MV-4-11 (cell line): ENCODE measurements at regions not wholly inside any gene's neighbourhood (a gene's known extent, or its start where the extent isn't known, plus 50 kb on each side); places are given as distances from the start of the nearest gene placed in this dataset.
A peak's percentile ranks its signal among the peaks of the same experiment; 100 is the strongest.
"Not testable (repeated sequence)": the region's sequence is repeated elsewhere in the genome, so short reads cannot be mapped to it uniquely, and the experiment has no call there.

Experiments
- DNase-seq: peaks from one replicate; lab custom pipeline; 2025; lab: John Stamatoyannopoulos, UW

DNA sequence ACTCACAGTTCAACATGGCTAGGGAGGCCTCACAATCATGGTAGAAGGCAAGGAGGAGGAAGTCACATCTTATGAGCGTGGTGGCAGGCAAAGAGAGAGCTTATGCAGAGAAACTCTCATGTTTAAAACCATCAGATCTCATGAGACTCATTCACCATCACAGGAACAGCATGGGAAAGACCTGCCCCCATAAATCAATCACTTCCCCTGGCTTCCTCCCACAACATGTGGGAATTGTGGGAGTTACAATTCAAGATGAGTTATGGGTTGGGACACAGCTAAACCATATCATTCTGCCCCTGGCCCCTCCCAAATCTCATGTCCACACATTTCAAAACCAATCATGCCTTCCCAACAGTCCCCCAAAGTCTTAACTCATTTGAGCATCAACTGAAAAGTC, 268.8 kb upstream of the SPAG17 start:
- DNase-seq = not testable (repeated sequence)

DNA sequence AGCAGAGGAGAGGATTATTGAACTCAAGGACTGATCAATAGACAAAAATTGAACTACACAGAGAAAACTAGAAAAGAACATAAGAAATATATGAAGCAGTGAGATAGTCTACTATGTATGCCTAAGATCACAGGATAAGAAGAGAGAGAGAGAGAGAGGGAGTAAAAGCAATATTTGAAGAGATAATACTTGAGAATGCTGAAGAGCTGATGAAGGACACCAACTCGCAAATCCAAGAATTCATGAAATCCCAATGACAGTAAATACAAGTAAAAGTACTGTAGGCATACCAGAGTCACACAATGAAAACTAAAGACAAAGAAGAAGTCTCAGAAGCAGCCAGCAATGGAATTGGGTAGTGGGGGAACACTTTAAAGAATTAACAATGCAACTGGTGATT, 260.1 kb upstream of the SPAG17 start:
- DNase-seq = no peak

DNA sequence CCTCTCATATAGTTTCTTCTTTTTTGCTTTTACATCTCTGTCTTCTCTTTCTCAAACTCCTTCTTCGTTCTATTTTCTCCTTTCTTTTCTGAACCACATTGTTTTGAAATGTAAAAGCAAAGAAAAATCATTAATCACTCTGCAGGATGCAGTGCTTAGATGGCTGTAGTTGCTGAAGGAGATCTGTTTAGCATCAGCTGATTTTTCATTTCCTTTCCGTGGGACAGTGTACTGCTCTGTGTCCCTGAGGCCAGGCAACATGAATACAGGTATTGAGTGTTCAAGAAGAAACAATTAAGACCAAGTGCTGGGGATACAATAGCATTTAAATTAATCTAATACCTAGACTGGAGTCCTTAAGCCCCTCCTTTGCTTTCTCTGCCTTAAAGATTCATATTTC, 257.2 kb upstream of the SPAG17 start:
- no peak for DNase-seq

DNA sequence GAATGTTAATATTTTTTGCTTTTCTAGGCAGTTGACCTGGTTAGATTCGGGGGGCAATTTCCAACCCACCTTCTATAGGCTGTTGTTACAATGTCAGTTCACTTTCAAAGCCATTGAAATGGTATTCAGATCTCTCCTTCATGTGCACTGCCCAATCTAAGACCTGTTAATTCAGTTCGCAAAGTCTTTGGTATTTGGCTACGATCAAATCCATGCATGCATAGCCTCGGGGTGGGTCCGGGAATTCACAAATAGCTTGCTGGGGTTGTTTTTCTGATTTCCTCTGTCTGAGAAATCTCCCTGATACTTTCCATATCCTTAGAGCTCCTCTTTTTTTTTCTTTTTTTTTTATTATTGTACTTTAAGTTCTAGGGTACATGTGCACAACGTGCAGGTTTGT, 252.6 kb upstream of the SPAG17 start:
- no peak for DNase-seq

DNA sequence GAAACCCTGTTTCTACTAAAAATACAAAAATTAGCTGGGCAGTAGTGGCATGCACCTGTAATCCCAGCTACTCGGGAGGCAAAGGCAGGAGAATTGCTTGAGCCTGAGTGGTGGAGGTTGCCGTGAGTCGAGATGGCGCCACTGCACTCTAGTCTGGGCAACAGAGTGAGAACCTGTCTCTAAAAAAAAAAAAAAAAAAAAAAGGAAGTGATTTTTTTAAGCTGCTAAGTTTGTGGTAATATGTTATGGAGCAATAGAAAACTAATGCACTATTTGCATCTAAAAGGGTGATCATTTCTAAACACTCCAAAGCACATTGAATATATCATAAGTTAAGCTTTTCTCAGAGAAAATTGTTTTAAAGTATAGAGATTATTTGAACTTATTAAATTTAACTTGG, 244.8 kb upstream of the SPAG17 start:
- peak; percentile 72 for DNase-seq

DNA sequence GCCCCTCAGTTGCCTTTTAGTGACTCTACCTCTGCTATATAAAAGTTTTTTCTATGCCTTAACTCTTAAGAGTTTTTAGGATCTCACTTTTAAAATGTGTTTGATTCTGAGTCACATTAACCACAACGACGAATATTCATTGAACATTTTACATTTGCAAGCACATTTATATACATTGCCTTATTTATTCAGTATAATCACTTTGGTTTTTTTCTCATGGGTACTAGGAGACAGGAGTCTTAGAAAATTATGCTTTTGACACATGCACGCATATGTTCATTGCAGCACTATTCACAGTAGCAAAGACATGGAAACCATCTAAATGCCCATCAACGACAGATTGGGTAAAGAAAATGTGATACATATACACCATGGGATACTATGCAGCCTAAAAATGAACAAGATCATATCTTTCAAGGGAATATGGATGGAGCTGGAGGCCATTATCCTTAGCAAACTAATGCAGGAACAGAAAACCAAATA, 236.9 kb upstream of the SPAG17 start:
- DNase-seq = no peak

DNA sequence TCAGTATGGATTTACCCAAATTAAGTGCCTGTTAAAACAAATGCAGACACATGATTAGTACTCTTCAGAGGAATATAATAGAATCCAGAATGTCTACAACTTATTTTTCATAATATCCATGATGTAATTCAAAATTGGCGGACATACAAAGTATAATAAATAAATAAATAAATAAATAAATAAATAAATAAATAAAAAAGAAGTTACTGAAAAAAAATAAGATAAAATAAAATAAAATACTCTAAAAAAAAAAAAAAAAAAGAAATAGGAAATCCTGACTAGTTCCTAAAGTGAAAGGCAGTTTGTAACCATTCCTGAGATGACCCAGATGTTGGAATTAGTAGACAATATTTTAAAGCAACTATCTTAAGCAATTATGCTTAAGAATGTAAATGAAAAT, 219.0 kb upstream of the SPAG17 start:
- no peak for DNase-seq

DNA sequence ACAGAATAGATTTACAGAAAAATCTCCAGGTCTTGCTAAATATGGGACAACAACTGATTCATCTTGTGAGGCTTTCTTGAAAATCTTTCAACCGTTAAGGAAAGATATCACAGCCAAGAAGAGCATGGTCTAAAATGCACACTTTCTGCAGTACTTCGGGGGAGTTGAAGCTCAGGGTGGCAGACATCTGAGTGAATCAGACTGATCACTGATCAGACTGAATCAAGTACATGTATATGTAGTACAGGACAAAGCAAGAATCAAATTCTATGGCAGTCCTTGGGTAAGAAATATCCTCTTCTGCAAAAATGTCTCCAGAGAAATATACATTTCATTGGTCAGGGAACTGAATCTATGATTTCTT, 212.4 kb upstream of the SPAG17 start:
- no peak for DNase-seq

DNA sequence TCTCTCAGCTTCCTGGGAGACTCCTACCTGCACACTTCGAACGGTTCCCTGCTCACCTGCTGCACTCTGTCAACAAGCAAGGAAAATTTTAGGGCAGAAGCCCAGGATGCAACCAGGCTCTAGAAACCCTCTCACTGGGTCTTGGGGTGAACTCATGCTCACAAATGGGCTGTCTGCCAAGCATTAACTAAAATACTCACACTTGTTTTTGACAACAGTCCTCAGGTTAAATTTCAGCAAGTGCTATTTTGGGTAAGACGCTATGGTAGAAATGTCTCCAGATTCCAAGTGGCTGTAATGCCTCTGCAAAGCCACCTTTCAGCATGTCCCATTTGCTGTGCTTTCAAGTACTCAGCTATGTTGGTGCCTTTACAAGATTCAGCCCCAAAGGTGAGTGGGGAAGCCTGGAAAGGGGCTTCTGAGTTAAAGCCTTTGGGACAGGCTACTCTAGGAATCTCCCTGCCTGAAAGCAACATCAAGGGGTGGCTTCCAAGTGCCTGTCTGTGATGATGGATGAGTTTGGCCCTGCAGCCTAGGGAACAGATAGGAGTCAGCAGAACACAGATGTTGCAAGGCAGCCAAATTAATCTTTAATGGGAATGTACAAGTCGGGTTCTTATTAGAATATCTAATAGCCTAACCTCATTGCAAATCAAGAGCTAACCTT, 211.9 kb upstream of the SPAG17 start:
- no peak for DNase-seq

DNA sequence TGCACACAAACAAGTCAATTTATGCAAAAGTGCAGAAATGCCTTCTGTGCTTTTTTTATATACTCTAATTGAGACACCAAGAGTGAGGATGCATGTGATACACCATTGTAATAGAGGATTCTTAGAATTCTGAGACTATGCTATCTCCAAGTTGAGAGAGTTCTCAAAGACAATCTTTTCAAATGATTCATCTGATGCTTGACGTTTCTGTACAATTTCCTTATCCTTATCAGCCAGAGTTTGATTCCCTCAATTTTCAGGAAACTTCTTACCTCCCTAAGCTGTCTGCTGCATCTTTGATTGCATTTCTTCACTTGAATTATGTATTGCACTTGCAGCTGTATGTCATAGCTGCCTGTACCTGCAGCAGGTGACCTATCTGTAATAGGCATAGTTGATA, 211.3 kb upstream of the SPAG17 start:
- DNase-seq = no peak

DNA sequence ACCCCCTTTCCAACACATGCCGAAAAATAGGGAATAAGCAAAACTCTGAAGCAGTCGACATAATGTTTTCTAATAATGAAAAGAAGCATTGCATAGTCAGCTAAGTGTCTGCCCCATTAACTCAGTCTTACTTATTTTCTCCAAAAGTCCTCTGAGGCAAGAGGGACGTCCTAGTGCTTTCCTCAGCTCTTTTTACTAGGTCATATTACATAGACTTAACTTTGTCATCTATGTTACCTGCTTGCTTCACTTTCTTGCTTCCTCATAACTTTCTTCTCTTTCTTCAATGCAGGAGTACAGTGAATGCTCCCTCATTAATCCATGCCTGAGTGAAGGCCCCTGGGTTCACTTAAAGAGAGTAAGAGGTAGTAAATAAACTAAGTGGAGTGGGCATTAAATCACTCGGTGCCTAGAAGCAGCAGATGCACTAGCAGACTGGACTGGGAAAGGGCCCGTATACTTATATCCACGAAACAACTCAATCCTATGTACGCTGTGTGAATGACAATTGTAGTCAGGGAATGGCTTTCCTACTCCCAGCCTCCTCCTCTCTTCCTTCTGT, 210.5 kb upstream of the SPAG17 start:
- no peak for DNase-seq

DNA sequence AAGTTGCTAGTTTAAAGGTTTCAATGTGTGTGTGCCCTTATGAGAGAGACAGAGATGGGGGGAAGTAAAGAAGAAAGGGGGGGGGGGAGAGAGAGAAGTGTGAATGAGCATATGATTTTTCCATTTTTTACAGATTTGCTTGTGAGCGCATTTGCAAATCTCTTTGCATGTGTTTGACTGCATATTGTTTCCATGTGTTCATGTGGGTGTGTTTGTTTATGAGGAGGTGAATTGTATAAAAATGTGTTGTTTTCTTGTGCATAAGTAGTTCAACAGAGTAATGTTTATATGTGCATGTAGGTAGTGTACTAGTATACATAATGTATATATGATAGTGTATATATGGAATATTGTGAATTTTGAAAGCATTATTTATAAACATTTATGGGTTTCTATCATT, 205.9 kb upstream of the SPAG17 start:
- no peak for DNase-seq

DNA sequence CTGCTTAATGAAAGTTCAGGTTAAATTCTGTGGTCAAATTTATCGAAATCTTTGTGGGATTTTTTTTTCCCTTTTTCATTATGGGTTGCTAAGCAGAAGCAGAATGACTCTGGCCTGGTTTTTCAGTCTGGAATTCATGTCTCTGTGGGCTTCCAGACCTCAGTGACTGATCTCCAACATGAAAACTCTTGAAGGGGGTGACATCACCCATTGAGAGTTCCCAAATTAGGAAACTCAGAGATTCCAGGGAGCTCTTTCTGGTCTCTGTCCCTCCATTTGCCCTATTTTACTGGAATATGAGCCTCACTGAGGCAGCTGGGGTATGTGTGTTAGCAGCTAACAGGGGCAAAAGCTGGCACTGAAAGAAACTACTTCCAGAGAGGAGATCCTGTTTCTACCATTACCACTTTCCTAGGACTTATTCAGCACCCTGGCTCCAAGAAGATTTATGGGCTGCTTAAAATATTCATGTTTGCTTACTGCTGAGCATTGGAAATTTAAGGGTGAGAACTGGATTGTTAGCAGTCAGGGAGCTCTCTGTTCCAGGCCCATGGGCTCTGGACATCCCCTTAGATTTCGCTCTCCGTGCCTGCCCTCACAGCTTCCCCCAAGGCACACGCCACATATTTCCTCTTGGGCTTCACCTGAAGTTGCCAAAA, 203.4 kb upstream of the SPAG17 start:
- DNase-seq = no peak

DNA sequence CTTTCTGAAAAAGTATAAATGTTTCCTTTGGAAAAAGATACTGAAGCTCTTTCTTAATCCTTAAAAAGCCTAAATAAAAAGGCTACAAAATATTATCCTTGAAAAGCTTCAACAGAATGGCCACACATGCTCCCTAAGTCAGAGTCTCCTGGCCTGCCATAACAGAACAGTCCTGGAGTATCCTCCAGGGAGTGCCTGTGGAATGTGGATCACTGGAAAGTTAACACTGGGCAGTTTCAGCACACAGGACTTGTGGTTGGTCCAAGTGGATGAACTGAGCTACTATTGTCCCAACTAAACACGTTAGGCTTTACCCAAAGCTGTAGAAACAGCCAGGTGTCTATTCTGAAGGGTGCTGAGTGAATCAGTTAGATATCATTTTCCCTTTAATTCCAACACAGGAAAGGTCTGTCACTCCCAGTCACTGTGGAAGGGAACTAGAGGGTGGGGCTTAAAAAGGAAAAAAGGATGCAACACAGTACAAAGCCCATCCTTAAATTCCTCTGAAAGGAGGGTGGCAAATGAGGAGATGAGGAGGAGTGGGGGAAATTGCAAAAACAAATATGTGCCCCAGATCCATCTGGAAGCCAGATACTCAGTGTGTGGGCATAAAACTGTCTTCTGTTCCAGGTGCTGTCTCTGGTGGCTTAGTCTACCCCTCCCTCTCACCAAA, 196.3 kb upstream of the SPAG17 start:
- no peak for DNase-seq

DNA sequence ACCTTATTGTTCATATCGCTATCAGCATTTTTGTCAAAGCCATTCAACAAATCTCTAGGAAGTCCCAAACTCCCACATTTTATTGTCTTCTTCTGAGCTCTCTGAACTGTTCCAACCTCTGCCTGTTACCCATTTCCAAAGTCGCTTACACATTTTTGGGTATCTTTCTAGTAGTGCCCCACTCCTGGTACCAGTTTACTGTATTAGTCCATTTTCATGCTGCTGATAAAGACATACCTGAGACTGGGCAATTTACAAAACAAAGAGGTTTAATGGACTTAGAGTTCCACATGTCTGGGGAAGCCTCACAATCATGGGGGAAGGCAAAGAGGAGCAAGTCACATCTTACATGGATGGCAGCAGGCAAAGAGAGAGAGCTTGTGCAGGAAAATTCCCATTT, 192.2 kb upstream of the SPAG17 start:
- DNase-seq = not testable (repeated sequence)

DNA sequence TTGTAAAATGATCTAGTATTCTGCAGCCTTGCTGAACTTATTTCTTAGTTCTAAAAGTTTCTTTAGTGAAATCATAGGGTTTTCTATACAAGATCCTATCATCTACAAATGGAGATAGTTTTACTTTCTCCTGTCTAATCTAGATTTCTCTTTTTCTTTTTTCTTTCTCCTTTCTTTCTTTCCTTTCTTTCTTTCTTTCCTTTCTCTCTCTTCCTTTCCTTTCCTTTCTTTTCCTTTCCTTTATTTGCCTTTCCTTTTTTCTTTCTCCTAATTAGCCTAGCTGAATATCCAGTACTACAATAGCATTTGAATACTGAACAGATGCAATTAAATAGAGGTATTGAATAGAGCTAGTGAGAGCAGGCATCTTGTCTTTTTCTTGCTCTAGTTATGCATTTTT, 186.6 kb upstream of the SPAG17 start:
- DNase-seq = no peak

DNA sequence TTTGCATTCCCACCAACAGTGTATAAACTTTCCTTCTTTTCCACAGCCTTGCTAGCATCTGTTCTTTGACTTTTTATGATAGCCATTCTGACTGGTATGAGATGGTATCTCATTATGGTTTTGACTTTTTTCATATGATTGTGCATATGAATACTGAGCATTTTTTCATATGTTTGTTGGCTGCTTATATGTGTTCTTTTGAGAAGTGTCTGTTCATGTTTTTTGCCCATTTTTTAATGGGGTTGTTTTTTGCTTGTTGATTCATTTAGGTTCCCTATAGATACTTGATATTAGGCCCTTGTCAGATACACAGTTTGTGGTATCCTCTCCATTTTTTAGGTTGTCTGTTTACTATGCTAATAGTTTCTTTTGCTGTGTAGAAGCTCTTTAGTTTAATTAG, 185.8 kb upstream of the SPAG17 start:
- no peak for DNase-seq

DNA sequence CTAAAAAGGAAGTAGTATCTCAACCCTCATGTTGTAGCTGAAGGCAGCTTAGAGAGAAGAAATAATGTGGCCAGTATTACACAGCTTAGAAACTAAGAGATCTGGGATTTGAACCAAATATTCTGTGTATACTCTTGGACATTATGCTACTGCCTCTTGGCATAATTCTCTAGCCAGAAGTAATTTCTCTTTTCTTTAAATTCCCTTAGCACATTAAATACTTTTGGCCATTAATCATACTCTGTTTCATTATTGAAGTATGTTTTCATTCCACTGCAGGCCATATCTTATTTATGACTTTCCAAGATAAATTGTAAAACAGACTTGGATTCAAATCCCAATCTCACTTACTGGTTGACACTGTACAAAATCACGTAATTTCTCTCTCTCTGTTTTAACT, 181.3 kb upstream of the SPAG17 start:
- no peak for DNase-seq

DNA sequence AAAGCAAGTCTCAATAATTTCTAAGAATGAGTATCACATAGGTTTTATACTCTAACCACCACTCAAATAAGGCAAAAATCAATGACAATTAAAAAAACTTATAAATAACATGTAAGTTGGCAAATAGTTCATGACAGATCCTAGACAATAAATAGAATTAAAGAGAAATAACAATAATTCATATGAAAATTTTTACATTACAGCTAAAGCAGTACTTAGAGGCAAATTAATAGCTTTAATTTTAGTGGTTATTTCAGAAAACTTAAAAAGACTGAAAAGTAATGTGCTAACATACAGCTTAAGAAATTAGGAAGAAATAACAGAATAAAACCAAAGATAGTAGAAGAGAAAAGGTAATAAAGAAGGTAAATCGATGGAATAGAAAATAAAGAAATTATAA, 179.9 kb upstream of the SPAG17 start:
- no peak for DNase-seq

DNA sequence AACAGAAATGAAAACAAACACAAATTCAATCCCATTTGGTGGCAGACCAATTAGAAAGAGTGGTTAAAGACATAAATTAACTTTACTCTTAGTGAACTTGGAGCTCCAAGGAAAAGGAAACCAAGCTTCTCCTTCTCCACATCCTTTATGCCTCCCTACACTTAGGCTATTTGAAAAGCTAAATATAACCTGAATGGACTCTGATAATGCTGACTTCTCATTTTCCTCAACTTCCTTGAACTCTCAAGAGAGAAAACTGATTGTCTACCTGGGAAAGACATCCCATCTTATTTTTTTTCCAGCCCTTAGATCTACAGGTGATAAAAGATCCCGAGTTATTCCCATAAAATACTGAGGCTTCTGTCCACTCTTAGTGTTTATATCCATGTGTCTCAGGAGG, 178.4 kb upstream of the SPAG17 start:
- DNase-seq = no peak

DNA sequence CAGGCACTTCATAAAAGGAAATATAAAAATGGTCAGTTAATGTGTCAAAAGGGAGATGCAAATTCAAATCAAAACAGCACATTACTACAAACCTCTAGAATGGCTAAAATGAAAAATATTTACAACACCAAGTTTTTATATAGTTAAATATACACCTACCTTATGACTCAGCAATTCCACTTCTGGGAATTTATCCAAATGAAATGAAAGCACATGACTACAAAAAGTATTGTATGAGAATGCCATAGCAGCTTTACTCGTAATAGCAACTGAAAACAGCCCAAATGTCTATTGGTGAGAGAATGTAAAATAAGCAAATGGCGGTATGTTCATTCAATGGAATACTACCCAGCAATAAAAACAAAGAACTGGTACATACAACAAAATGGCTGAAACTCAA, 175.8 kb upstream of the SPAG17 start:
- no peak for DNase-seq

DNA sequence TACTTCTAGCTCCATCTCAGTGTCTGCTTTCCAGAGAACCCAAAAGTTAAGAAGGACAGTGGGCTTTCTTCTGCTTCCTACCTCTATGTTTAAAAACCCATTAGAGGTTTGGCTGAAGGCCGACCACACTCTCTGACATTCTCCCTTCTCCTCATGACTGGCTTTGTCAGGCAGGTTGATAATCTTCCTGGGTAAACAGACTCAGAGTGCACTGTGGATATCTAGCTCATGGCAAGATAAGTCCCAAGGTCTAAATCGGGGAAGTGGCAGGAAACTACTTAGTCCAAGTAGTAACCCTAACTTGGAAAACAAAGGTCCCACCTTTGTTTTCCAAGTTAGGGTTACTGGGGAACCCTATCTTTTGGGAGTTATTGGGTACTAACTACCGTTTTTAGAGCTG, 161.9 kb upstream of the SPAG17 start:
- no peak for DNase-seq
